ENCODE measurements at regions not wholly inside any gene's neighbourhood (a gene's known extent, or its start where the extent isn't known, plus 50 kb on each side); places are given as distances from the start of the nearest gene placed in this dataset.
"Not testable (repeated sequence)": the region's sequence is repeated elsewhere in the genome, so short reads cannot be mapped to it uniquely, and the experiment has no call there.

GRCh38 chr3:197366301-197367044 lies 68.1 kb upstream of the DLG1 start:
- peak; percentile 91 for DNase-seq

- no peak for DNase-seq
These were observed 67.2 kb upstream of the DLG1 start for GRCh38 chr3:197365586-197365985.

GRCh38 chr3:197364410-197365071 lies 66.1 kb upstream of the DLG1 start:
- DNase-seq, result peak; percentile 96

GRCh38 chr3:197363553-197364409 lies 65.4 kb upstream of the DLG1 start:
- peak; percentile 60 for DNase-seq

- no peak for DNase-seq
These were observed 63.7 kb upstream of the DLG1 start for GRCh38 chr3:197362081-197362480.

- DNase-seq, result not testable (repeated sequence)
These were observed 61.7 kb upstream of the DLG1 start for GRCh38 chr3:197360095-197360494.

GRCh38 chr3:197359476-197359875 lies 61.1 kb upstream of the DLG1 start:
- not testable (repeated sequence) for DNase-seq

- DNase-seq, result peak; percentile 78
These were observed 58.3 kb upstream of the DLG1 start for GRCh38 chr3:197356741-197357140.

GRCh38 chr3:197356275-197356674 lies 57.9 kb upstream of the DLG1 start:
- peak; percentile 74 for DNase-seq

- DNase-seq, result no peak
These were observed 57.3 kb upstream of the DLG1 start for GRCh38 chr3:197355713-197356112.

GRCh38 chr3:197354568-197355001 lies 56.2 kb upstream of the DLG1 start:
- DNase-seq, result peak; percentile 96

- no peak for DNase-seq
These were observed 55.6 kb upstream of the DLG1 start for GRCh38 chr3:197353867-197354567.

- peak; percentile 80 for DNase-seq
These were observed 54.8 kb upstream of the DLG1 start for GRCh38 chr3:197353001-197353866.

GRCh38 chr3:197352382-197352781 lies 54.0 kb upstream of the DLG1 start:
- no peak for DNase-seq

GRCh38 chr3:197350446-197350845 lies 52.0 kb upstream of the DLG1 start:
- DNase-seq, result no peak

- DNase-seq, result no peak
These were observed 51.0 kb upstream of the DLG1 start for GRCh38 chr3:197349368-197349767.

Data from DMS79 treated with DMSO at 0.1 percent for 48 hours (cell line).